ENCODE measurements at regions not wholly inside any gene's neighbourhood (a gene's known extent, or its start where the extent isn't known, plus 50 kb on each side); places are given as distances from the start of the nearest gene placed in this dataset.

- ATAC-seq (no peak), DNase-seq (ENCODE audit: low read depth in 1 of 2, low spot score in 1 of 2) (no peak), FAIRE-seq (no peak)
- ChIA-PET POLR2A (no interaction called here), CTCF (no interaction called here)
- no peak for TF ChIP-seq HOXB13 (CRISPR knock-in tag; IDR thresholded peaks at IDR 0.05; ENCODE audit: low read depth)
- TF ChIP-seq HOXA7 (CRISPR knock-in tag; IDR thresholded peaks at IDR 0.05): no peak
- TF ChIP-seq BCL3 (IDR thresholded peaks at IDR 0.05): no peak
- no peak for TF ChIP-seq CTCF (IDR thresholded peaks at IDR 0.05)
- no peak for TF ChIP-seq MAFK (IDR thresholded peaks at IDR 0.05; ENCODE audit: partially characterized antibody)
- no peak for TF ChIP-seq RAD21 (conservative IDR thresholded peaks at IDR 0.05 in 1 of 2, IDR thresholded peaks at IDR 0.05 in 1 of 2)
- TF ChIP-seq HES2 (IDR thresholded peaks at IDR 0.05): no peak
- TF ChIP-seq CBX8 (IDR thresholded peaks at IDR 0.05): no peak
- TF ChIP-seq ATOH8 (CRISPR knock-in tag; IDR thresholded peaks at IDR 0.05; ENCODE audit: low read depth): no peak
- no peak for TF ChIP-seq NFE2L2 (conservative IDR thresholded peaks at IDR 0.05; ENCODE audit: low read length)
- TF ChIP-seq ZC3H11A (IDR thresholded peaks at IDR 0.05): no peak
- TF ChIP-seq ELK1 (IDR thresholded peaks at IDR 0.05; ENCODE audit: low read depth, low read length): no peak
- TF ChIP-seq PHF8 (IDR thresholded peaks at IDR 0.05; ENCODE audit: borderline replicate concordance, low read depth): no peak
- TF ChIP-seq KDM5A (IDR thresholded peaks at IDR 0.05): no peak
- TF ChIP-seq FOSB (CRISPR knock-in tag; IDR thresholded peaks at IDR 0.05): no peak
- Histone ChIP-seq H3K9me3 (no peaks in the 10 kb centered on the region), H3K27ac (no peak overlapping the region), H3K4me3 (no peak overlapping the region), H3K4me1 (no peaks in the 10 kb centered on the region), H3K4me2 (no peak overlapping the region)
Measured at GRCh38 chr6:115728171-115728570, 332.5 kb downstream of the FRK start.

- Histone ChIP-seq H3K4me2 (no peak overlapping the region), H3K4me3 (no peak overlapping the region), H3K4me1 (no peaks in the 10 kb centered on the region), H3K9me3 (no peaks in the 10 kb centered on the region), H3K27ac (no peak overlapping the region)
- 0% methylated on average over 2 of the region's 2 CpGs for WGBS (ENCODE audit: missing lambda C conversion rate)
- CTCF ChIA-PET: no interaction called here
- TF ChIP-seq BCL3 (IDR thresholded peaks at IDR 0.05) (no peak), KDM1A (IDR thresholded peaks at IDR 0.05; ENCODE audit: low read depth) (no peak), TFCP2L1 (CRISPR knock-in tag; IDR thresholded peaks at IDR 0.05) (no peak), FOSL2 (IDR thresholded peaks at IDR 0.05) (no peak), FOSL2 (CRISPR knock-in tag; IDR thresholded peaks at IDR 0.05) (no peak)
- ATAC-seq (no peak), FAIRE-seq (no peak), DNase-seq (ENCODE audit: low read depth in 1 of 2, low spot score in 1 of 2) (no peak)
- POLR2A ChIA-PET: no interaction called here
Measured at GRCh38 chr6:115721564-115721963, 339.1 kb downstream of the FRK start.
